ENCODE measurements at regions not wholly inside any gene's neighbourhood (a gene's known extent, or its start where the extent isn't known, plus 50 kb on each side); places are given as distances from the start of the nearest gene placed in this dataset.

DNA sequence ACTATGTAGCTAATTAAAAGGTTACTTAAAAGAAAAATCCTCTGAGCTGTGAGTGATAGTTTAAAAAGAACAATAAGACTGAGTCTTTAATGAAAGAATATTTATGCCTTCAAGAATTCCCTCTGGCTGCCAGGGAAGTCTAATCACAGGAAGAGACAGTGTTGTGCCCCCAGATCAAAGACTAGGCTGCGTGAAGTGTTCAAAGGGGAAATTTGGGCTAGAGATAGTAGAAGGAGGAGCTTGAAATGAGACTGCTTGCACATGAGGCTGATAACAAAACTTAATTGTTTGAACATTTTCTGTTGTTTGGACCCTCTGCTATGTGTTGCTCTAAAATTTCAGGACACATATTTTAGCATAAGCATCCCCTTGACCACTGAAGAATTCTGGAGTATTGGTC lies 99.7 kb upstream of the MTNR1B start:
- Mint-ChIP-seq H3K27me3 (no peaks in the 10 kb centered on the region), H3K27ac (no peak overlapping the region), H3K36me3 (ENCODE audit: insufficient read depth) (no peaks in the 10 kb centered on the region), H3K4me1 (ENCODE audit: low read depth) (no peaks in the 10 kb centered on the region), H3K9me3 (ENCODE audit: low read depth) (no peaks in the 10 kb centered on the region), H3K4me3 (ENCODE audit: low read depth) (no peak overlapping the region)
- TF ChIP-seq, protein P1, sequence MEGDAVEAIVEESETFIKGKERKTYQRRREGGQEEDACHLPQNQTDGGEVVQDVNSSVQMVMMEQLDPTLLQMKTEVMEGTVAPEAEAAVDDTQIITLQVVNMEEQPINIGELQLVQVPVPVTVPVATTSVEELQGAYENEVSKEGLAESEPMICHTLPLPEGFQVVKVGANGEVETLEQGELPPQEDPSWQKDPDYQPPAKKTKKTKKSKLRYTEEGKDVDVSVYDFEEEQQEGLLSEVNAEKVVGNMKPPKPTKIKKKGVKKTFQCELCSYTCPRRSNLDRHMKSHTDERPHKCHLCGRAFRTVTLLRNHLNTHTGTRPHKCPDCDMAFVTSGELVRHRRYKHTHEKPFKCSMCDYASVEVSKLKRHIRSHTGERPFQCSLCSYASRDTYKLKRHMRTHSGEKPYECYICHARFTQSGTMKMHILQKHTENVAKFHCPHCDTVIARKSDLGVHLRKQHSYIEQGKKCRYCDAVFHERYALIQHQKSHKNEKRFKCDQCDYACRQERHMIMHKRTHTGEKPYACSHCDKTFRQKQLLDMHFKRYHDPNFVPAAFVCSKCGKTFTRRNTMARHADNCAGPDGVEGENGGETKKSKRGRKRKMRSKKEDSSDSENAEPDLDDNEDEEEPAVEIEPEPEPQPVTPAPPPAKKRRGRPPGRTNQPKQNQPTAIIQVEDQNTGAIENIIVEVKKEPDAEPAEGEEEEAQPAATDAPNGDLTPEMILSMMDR (IDR thresholded peaks at IDR 0.05; ENCODE audit: unreplicated experiment): no peak
- no peak for DNase-seq (ENCODE audit: low spot score, unreplicated experiment)

DNA sequence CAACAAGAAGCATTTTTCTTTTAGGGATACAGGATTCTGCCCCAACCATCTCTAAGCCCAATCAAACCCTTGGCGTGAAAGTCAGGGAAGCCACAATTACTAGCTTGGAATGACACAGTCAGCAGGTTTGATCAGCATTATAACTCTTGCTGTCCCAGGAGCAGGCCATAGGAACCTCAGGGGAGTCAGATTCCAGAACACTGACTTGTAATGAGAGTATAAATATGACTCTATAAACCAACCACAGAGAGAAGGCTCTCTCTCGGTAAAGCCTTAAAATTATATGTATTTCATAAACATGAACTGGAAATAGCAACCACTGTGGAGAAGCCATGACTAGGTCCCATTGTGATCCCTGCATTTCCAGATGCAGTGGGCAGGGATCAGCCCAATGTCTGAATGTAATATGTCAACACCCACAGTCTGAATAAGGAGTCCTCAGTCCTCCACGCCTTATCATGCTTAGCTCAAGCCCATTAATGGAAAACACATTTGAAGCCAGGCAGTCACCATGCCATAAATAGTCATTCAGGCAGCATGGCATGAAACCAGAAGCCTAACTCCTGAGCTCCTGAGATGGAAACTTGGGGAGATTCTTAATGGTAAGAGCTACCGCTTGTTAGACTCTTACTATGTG lies 99.1 kb upstream of the MTNR1B start:
- H3K9me3 Mint-ChIP-seq (ENCODE audit: low read depth): no peaks in the 10 kb centered on the region
- no peak for DNase-seq (ENCODE audit: low spot score, unreplicated experiment)
- no peaks in the 10 kb centered on the region for H3K27me3 Mint-ChIP-seq
- H3K4me3 Mint-ChIP-seq (ENCODE audit: low read depth): no peak overlapping the region
- no peak overlapping the region for H3K27ac Mint-ChIP-seq
- TF ChIP-seq, protein P1 (IDR thresholded peaks at IDR 0.05; ENCODE audit: unreplicated experiment): no peak
- no peaks in the 10 kb centered on the region for H3K36me3 Mint-ChIP-seq (ENCODE audit: insufficient read depth)
- no peaks in the 10 kb centered on the region for H3K4me1 Mint-ChIP-seq (ENCODE audit: low read depth)

DNA sequence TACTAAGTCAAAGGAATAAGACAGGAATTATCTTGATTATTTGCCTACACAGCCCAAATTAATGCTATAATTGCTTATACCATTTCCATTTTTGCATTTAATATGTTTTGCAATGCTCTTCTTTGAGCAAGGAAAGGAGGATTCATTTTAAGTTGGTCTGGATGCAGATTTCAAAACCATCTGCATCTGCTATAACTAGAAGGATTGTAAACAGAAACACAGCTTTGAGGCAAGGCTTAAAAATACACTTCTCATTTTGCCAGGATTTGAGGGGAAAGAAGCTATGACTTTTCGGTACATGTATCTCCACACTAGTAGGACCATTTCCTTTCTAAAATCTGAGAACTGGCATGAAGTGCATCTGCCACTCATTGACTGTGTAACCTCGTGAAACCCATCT lies 95.9 kb upstream of the MTNR1B start:
- H3K27me3 Mint-ChIP-seq: no peaks in the 10 kb centered on the region
- H3K4me1 Mint-ChIP-seq (ENCODE audit: low read depth): no peaks in the 10 kb centered on the region
- no peak overlapping the region for H3K4me3 Mint-ChIP-seq (ENCODE audit: low read depth)
- TF ChIP-seq, protein P1 (IDR thresholded peaks at IDR 0.05; ENCODE audit: unreplicated experiment): no peak
- H3K36me3 Mint-ChIP-seq (ENCODE audit: insufficient read depth): no peaks in the 10 kb centered on the region
- no peaks in the 10 kb centered on the region for H3K9me3 Mint-ChIP-seq (ENCODE audit: low read depth)
- no peak for DNase-seq (ENCODE audit: low spot score, unreplicated experiment)
- H3K27ac Mint-ChIP-seq: no peak overlapping the region

DNA sequence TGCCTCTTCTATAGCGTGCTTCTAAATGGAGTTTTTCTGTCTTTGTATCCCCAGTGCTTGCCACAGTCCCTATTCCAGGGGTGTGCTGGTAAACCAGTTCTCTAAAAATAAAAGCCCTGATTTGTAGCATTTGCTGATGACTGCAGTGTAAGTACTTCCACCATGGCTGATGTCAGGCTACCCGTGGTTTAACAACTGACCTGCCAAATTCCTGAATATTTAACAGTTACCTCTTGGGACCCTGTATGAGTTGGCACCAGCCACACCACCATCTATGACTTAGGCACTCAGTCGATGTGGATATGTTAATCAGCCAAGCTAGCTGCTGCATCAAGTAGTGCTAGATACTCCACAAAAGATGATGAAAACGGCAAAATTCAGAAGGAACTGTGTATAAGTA lies 94.0 kb upstream of the MTNR1B start:
- H3K4me1 Mint-ChIP-seq (ENCODE audit: low read depth): no peaks in the 10 kb centered on the region
- no peak overlapping the region for H3K27ac Mint-ChIP-seq
- TF ChIP-seq, protein P1 (IDR thresholded peaks at IDR 0.05; ENCODE audit: unreplicated experiment): no peak
- no peak overlapping the region for H3K4me3 Mint-ChIP-seq (ENCODE audit: low read depth)
- H3K36me3 Mint-ChIP-seq (ENCODE audit: insufficient read depth): no peaks in the 10 kb centered on the region
- H3K9me3 Mint-ChIP-seq (ENCODE audit: low read depth): no peaks in the 10 kb centered on the region
- DNase-seq (ENCODE audit: low spot score, unreplicated experiment): no peak
- no peaks in the 10 kb centered on the region for H3K27me3 Mint-ChIP-seq

DNA sequence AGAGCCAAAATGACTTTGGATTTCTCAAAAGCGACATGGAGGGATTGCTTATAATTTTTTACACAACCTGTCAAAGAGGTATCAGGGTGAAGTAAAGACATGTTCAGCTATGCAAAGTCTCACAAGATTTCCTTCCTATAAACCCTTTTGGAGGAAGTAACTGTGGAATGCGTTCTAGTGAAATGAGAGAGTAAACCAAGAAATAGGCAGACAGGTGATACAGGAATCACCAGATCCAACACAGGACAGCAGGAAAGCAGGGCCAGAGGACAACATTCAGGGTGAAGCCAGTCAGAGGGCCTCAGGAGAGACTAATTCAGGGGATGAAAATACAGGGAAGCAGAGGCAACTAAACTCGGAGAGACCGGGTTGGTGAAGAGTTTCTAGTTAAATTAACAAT lies 90.4 kb upstream of the MTNR1B start:
- no peaks in the 10 kb centered on the region for H3K9me3 Mint-ChIP-seq (ENCODE audit: low read depth)
- no peaks in the 10 kb centered on the region for H3K27me3 Mint-ChIP-seq

More for the DNA sequence above, 90.4 kb upstream of the MTNR1B start:
- H3K27ac Mint-ChIP-seq: no peak overlapping the region
- H3K36me3 Mint-ChIP-seq (ENCODE audit: insufficient read depth): peaks cover 1% of the 10 kb centered on the region
- H3K4me1 Mint-ChIP-seq (ENCODE audit: low read depth): no peaks in the 10 kb centered on the region
- no peak for DNase-seq (ENCODE audit: low spot score, unreplicated experiment)
- H3K4me3 Mint-ChIP-seq (ENCODE audit: low read depth): no peak overlapping the region
- TF ChIP-seq, protein P1 (IDR thresholded peaks at IDR 0.05; ENCODE audit: unreplicated experiment): no peak

Data from progenitor cell of endocrine pancreas (in vitro differentiated cells).